ENCODE measurements at regions not wholly inside any gene's neighbourhood (a gene's known extent, or its start where the extent isn't known, plus 50 kb on each side); places are given as distances from the start of the nearest gene placed in this dataset.

DNA sequence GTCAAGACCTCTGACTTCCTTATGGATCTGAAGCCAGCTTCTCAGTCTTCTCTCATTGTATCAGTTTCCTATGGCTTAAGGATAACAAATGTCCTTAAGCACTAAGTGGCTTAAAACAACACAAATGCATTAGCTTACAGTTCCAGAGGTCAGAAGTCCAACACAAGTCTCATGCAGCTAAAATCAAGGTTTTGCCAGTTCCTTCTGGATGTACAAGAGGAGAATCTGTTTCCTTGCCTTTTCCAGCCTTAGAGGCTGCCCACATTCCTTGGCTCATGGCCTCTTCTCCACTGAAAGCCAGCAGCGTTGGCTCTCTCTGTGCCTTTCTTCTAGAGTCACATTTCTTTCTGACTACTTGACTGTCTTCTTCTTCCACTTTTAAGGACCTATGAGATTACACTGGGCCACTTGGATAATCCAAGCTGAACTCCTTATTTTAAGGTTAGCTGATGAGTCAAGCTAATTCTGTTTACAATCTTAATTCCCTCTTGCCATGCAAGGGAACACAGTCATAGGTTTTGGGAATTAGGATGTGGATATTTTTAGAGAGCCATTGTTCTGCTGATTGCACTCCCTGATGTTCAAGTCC lies 179.0 kb downstream of the BCAS1 start:
- TF ChIP-seq EZH2 (IDR thresholded peaks at IDR 0.05) (no peak), POLR2AphosphoS5 (IDR thresholded peaks at IDR 0.05; ENCODE audit: borderline replicate concordance, low read depth, low read length) (no peak)

All from SK-N-MC (cell line).